GM23338 (cell line): ENCODE measurements at regions not wholly inside any gene's neighbourhood (a gene's known extent, or its start where the extent isn't known, plus 50 kb on each side); places are given as distances from the start of the nearest gene placed in this dataset.

ENCODE experiments used
- CREB1 ChIP-seq: fragments of 250-450 bp; sonication (Bioruptor Pico); IDR thresholded peaks from 2 replicates; pipeline ENCODE4 v1.5.0; 2020; ENCODE audit warnings: low read depth, mild to moderate bottlenecking, moderate library complexity
- ETS1 ChIP-seq: IDR thresholded peaks from 2 replicates; pipeline ENCODE4 v1.6.1; 2016; ENCODE audit warnings: antibody characterized with exemption
- EZH2 ChIP-seq: fragments of 200-600 bp; sonication (generic); IDR thresholded peaks from one replicate; pipeline ENCODE4 v1.8.0; 2017; ENCODE audit warnings: antibody characterized with exemption, mild to moderate bottlenecking, low read depth; ENCODE audit not compliant: unreplicated experiment
- EZH2phosphoT487 ChIP-seq: fragments of 200-600 bp; sonication (generic); IDR thresholded peaks from one replicate; pipeline ENCODE4 v1.8.1; 2018; ENCODE audit warnings: antibody characterized with exemption; ENCODE audit not compliant: unreplicated experiment
- JUNB ChIP-seq: IDR thresholded peaks from one replicate; pipeline ENCODE4 v1.6.1; 2016; ENCODE audit warnings: antibody characterized with exemption; ENCODE audit not compliant: unreplicated experiment
- NANOG ChIP-seq: IDR thresholded peaks from 2 replicates; pipeline ENCODE4 v1.6.1; 2016; ENCODE audit warnings: antibody characterized with exemption, borderline replicate concordance
- POLR2AphosphoS5 ChIP-seq: IDR thresholded peaks from 2 replicates; pipeline ENCODE4 v1.6.1; 2016; ENCODE audit warnings: antibody characterized with exemption, low read depth
- REST ChIP-seq: IDR thresholded peaks from one replicate; pipeline ENCODE4 v1.6.1; 2018; ENCODE audit warnings: antibody characterized with exemption; ENCODE audit not compliant: unreplicated experiment
- ZNF331 ChIP-seq: fragments of 250-450 bp; sonication (Bioruptor Pico); IDR thresholded peaks from 2 replicates; pipeline ENCODE4 v1.5.0; 2020; ENCODE audit warnings: low read depth, mild to moderate bottlenecking, moderate library complexity
- TF ChIP-seq, protein P1 (sequence below), 2 experiments: fragments of 200-600 bp in 1 of 2; sonication (generic) in 1 of 2; conservative IDR thresholded peaks; 2 replicates each; pipeline versions ENCODE4 v1.5.1 to v1.6.1; 2016 to 2017; ENCODE audit warnings: antibody characterized with exemption in 2 of 2, low read depth in 2 of 2, mild to moderate bottlenecking in 2 of 2, moderate library complexity in 1 of 2
- TF ChIP-seq, protein P2 (sequence below): fragments of 250-450 bp; sonication (Bioruptor Pico); IDR thresholded peaks from 2 replicates; pipeline ENCODE4 v1.5.0; 2020; ENCODE audit warnings: mild to moderate bottlenecking, moderate library complexity

GRCh38 chr6:44717431-44717830, 329.9 kb downstream of the CDC5L start:
- no peak for TF ChIP-seq EZH2
- TF ChIP-seq, protein P1, sequence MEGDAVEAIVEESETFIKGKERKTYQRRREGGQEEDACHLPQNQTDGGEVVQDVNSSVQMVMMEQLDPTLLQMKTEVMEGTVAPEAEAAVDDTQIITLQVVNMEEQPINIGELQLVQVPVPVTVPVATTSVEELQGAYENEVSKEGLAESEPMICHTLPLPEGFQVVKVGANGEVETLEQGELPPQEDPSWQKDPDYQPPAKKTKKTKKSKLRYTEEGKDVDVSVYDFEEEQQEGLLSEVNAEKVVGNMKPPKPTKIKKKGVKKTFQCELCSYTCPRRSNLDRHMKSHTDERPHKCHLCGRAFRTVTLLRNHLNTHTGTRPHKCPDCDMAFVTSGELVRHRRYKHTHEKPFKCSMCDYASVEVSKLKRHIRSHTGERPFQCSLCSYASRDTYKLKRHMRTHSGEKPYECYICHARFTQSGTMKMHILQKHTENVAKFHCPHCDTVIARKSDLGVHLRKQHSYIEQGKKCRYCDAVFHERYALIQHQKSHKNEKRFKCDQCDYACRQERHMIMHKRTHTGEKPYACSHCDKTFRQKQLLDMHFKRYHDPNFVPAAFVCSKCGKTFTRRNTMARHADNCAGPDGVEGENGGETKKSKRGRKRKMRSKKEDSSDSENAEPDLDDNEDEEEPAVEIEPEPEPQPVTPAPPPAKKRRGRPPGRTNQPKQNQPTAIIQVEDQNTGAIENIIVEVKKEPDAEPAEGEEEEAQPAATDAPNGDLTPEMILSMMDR (conservative IDR thresholded peaks at IDR 0.05; ENCODE audit: low read depth in 2 of 2), result no peak
- TF ChIP-seq NANOG, result no peak
- TF ChIP-seq POLR2AphosphoS5, result no peak
- no peak for TF ChIP-seq EZH2phosphoT487
- no peak for TF ChIP-seq REST
- TF ChIP-seq JUNB, result no peak
- no peak for TF ChIP-seq ZNF331 (CRISPR knock-in tag)
- TF ChIP-seq, protein P2, sequence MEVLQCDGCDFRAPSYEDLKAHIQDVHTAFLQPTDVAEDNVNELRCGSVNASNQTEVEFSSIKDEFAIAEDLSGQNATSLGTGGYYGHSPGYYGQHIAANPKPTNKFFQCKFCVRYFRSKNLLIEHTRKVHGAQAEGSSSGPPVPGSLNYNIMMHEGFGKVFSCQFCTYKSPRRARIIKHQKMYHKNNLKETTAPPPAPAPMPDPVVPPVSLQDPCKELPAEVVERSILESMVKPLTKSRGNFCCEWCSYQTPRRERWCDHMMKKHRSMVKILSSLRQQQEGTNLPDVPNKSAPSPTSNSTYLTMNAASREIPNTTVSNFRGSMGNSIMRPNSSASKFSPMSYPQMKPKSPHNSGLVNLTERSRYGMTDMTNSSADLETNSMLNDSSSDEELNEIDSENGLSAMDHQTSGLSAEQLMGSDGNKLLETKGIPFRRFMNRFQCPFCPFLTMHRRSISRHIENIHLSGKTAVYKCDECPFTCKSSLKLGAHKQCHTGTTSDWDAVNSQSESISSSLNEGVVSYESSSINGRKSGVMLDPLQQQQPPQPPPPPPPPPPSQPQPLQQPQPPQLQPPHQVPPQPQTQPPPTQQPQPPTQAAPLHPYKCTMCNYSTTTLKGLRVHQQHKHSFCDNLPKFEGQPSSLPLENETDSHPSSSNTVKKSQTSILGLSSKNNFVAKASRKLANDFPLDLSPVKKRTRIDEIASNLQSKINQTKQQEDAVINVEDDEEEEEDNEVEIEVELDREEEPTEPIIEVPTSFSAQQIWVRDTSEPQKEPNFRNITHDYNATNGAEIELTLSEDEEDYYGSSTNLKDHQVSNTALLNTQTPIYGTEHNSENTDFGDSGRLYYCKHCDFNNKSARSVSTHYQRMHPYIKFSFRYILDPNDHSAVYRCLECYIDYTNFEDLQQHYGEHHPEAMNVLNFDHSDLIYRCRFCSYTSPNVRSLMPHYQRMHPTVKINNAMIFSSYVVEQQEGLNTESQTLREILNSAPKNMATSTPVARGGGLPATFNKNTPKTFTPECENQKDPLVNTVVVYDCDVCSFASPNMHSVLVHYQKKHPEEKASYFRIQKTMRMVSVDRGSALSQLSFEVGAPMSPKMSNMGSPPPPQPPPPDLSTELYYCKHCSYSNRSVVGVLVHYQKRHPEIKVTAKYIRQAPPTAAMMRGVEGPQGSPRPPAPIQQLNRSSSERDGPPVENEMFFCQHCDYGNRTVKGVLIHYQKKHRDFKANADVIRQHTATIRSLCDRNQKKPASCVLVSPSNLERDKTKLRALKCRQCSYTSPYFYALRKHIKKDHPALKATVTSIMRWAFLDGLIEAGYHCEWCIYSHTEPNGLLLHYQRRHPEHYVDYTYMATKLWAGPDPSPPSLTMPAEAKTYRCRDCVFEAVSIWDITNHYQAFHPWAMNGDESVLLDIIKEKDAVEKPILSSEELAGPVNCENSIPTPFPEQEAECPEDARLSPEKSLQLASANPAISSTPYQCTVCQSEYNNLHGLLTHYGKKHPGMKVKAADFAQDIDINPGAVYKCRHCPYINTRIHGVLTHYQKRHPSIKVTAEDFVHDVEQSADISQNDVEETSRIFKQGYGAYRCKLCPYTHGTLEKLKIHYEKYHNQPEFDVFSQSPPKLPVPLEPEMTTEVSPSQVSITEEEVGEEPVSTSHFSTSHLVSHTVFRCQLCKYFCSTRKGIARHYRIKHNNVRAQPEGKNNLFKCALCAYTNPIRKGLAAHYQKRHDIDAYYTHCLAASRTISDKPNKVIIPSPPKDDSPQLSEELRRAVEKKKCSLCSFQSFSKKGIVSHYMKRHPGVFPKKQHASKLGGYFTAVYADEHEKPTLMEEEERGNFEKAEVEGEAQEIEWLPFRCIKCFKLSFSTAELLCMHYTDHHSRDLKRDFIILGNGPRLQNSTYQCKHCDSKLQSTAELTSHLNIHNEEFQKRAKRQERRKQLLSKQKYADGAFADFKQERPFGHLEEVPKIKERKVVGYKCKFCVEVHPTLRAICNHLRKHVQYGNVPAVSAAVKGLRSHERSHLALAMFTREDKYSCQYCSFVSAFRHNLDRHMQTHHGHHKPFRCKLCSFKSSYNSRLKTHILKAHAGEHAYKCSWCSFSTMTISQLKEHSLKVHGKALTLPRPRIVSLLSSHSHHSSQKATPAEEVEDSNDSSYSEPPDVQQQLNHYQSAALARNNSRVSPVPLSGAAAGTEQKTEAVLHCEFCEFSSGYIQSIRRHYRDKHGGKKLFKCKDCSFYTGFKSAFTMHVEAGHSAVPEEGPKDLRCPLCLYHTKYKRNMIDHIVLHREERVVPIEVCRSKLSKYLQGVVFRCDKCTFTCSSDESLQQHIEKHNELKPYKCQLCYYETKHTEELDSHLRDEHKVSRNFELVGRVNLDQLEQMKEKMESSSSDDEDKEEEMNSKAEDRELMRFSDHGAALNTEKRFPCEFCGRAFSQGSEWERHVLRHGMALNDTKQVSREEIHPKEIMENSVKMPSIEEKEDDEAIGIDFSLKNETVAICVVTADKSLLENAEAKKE, result no peak
- TF ChIP-seq ETS1, result no peak
- TF ChIP-seq CREB1 (CRISPR knock-in tag), result no peak
